H1 (cell line): ENCODE measurements at regions not wholly inside any gene's neighbourhood (a gene's known extent, or its start where the extent isn't known, plus 50 kb on each side); places are given as distances from the start of the nearest gene placed in this dataset.

Experiments
- CTCF ChIA-PET: fragments of 300-600 bp; sonication (Branson Sonifier 250); formaldehyde crosslinking; loops from one replicate; lab custom pipeline; 2021; ENCODE audit not compliant: partially characterized antibody; lab: Charles Lee
- POLR2A ChIA-PET: fragments of 300-600 bp; sonication (Branson Sonifier 250); formaldehyde crosslinking; loops from one replicate; lab custom pipeline; 2021; ENCODE audit warnings: inconsistent platforms; ENCODE audit not compliant: partially characterized antibody; lab: Charles Lee
- DNase-seq, 2 experiments: peaks; one replicate each; pipeline versions ENCODE4 v3.0.0 to v3.0.0-alpha.2; 2010 to 2022; ENCODE audit warnings: low spot score in 2 of 2, low read depth in 1 of 2, mixed read lengths in 1 of 2
- FAIRE-seq: peaks from 2 replicates; lab custom pipeline; 2011; peaks lifted over from hg19 to GRCh38; lab: Jason Lieb, UNC
- H2AFZ ChIP-seq: 2 replicates; pipeline ENCODE4 v1.8.1; 2012; ENCODE audit warnings: low read length, inconsistent platforms
- H2AK5ac ChIP-seq: 2 replicates; pipeline ENCODE4 v1.6.1; 2013; ENCODE audit warnings: low read depth, low read length
- H2BK120ac ChIP-seq: replicated peaks from 2 replicates; pipeline ENCODE3; 2013; ENCODE audit warnings: low read depth, low read length, inconsistent platforms
- H2BK12ac ChIP-seq: 2 replicates; pipeline ENCODE4 v1.6.1; 2013; ENCODE audit warnings: low read depth, low read length
- H2BK15ac ChIP-seq: 2 replicates; pipeline ENCODE4 v1.6.1; 2013; ENCODE audit warnings: low read length
- H2BK20ac ChIP-seq: 2 replicates; pipeline ENCODE4 v1.6.1; 2013; ENCODE audit warnings: low read length
- H2BK5ac ChIP-seq: 2 replicates; pipeline ENCODE4 v1.6.1; 2013; ENCODE audit warnings: low read depth, low read length
- H3K14ac ChIP-seq: 2 replicates; pipeline ENCODE4 v1.6.1; 2013; ENCODE audit warnings: inconsistent platforms; ENCODE audit not compliant: insufficient read length
- H3K18ac ChIP-seq: 2 replicates; pipeline ENCODE4 v1.6.1; 2013; ENCODE audit warnings: low read length; ENCODE audit errors: extremely low read depth
- H3K23ac ChIP-seq: 2 replicates; pipeline ENCODE4 v1.6.1; 2013; ENCODE audit warnings: inconsistent platforms; ENCODE audit not compliant: insufficient read length
- H3K23me2 ChIP-seq: 2 replicates; pipeline ENCODE4 v1.6.1; 2013; ENCODE audit warnings: low read depth, low read length
- H3K27ac ChIP-seq: 2 replicates; pipeline ENCODE4 v1.6.1; 2011; ENCODE audit warnings: low read depth, low read length, inconsistent platforms
- H3K27me3 ChIP-seq, 4 experiments: replicated peaks in 1 of 4; 1 replicate in 1 of 4; 2 replicates in 3 of 4; pipeline versions ENCODE4 v1.6.1 to v1.8.1; 2011 to 2013; ENCODE audit warnings: low read length in 3 of 4, mild to moderate bottlenecking in 3 of 4, inconsistent platforms in 2 of 4, mixed read lengths in 2 of 4, moderate library complexity in 1 of 4; ENCODE audit not compliant: control insufficient read depth in 3 of 4, insufficient read depth in 3 of 4; ENCODE audit errors: extremely low read depth in 1 of 4
- H3K36me3 ChIP-seq, 4 experiments: 2 replicates each; pipeline versions ENCODE4 v1.6.1 to v1.8.1; 2011 to 2013; ENCODE audit warnings: mild to moderate bottlenecking in 4 of 4, low read length in 3 of 4, moderate library complexity in 2 of 4, control low read depth in 1 of 4, inconsistent platforms in 1 of 4; ENCODE audit not compliant: insufficient read depth in 4 of 4, control insufficient read depth in 2 of 4
- H3K4ac ChIP-seq: replicated peaks from 2 replicates; pipeline ENCODE3; 2013; ENCODE audit warnings: low read length, low read depth, mixed read lengths, inconsistent platforms; ENCODE audit not compliant: insufficient read length
- H3K4me1 ChIP-seq, 4 experiments: replicated peaks in 1 of 4; 1 replicate in 1 of 4; 2 replicates in 3 of 4; pipeline versions ENCODE4 v1.6.1 to v1.8.1; 2011 to 2013; ENCODE audit warnings: low read length in 3 of 4, inconsistent platforms in 2 of 4, mixed read lengths in 1 of 4; ENCODE audit not compliant: insufficient read depth in 4 of 4, control insufficient read depth in 3 of 4
- H3K4me2 ChIP-seq, 2 experiments: 2 replicates each; pipeline versions ENCODE4 v1.6.1 to v1.8.1; 2011 to 2013; ENCODE audit warnings: low read depth in 2 of 2, low read length in 2 of 2, control low read depth in 1 of 2, inconsistent platforms in 1 of 2, mild to moderate bottlenecking in 1 of 2; ENCODE audit not compliant: insufficient read depth in 1 of 2
- H3K4me3 ChIP-seq, 4 experiments: fragments of 200-600, 300-600 bp in 1 of 4; sonication (generic), shearing (Covaris generic), sonication (Bioruptor Twin) in 1 of 4; 2 replicates each; pipeline versions ENCODE4 v1.5.1 to v1.8.1; 2011 to 2016; ENCODE audit warnings: low read length in 4 of 4, low read depth in 3 of 4, control low read depth in 2 of 4, inconsistent platforms in 2 of 4, mild to moderate bottlenecking in 2 of 4, mixed read lengths in 1 of 4, moderate library complexity in 1 of 4; ENCODE audit not compliant: insufficient read depth in 2 of 4; ENCODE audit errors: extremely low read depth in 1 of 4
- H3K56ac ChIP-seq: replicated peaks from 2 replicates; pipeline ENCODE3; 2013; ENCODE audit warnings: low read depth, mild to moderate bottlenecking, mixed read lengths, low read length, inconsistent platforms; ENCODE audit not compliant: insufficient read length
- H3K79me1 ChIP-seq: 2 replicates; pipeline ENCODE4 v1.6.1; 2013; ENCODE audit warnings: low read depth, low read length, control low read depth
- H3K79me2 ChIP-seq, 2 experiments: 2 replicates each; pipeline versions ENCODE4 v1.6.1 to v1.8.1; 2012 to 2013; ENCODE audit warnings: low read length in 2 of 2, mild to moderate bottlenecking in 2 of 2, inconsistent platforms in 1 of 2; ENCODE audit not compliant: insufficient read depth in 2 of 2, control insufficient read depth in 1 of 2
- H3K9ac ChIP-seq, 4 experiments: replicated peaks in 1 of 4; 1 replicate in 1 of 4; 2 replicates in 3 of 4; pipeline versions ENCODE4 v1.6.1 to v1.8.1; 2011 to 2013; ENCODE audit warnings: low read depth in 3 of 4, low read length in 3 of 4, control low read depth in 2 of 4, mild to moderate bottlenecking in 2 of 4, moderate library complexity in 2 of 4, inconsistent platforms in 1 of 4; ENCODE audit errors: extremely low read depth in 1 of 4
- H3K9me3 ChIP-seq, 2 experiments: 2 replicates each; pipeline versions ENCODE4 v1.6.1 to v1.8.1; 2012 to 2013; ENCODE audit warnings: mild to moderate bottlenecking in 2 of 2, moderate library complexity in 2 of 2, control low read depth in 1 of 2, inconsistent platforms in 1 of 2, low read depth in 1 of 2, low read length in 1 of 2, mixed read lengths in 1 of 2; ENCODE audit not compliant: insufficient read depth in 2 of 2
- H4K20me1 ChIP-seq, 2 experiments: replicated peaks in 1 of 2; 2 replicates each; pipeline versions ENCODE3 to v1.8.1; 2011 to 2013; ENCODE audit warnings: inconsistent platforms in 2 of 2, low read length in 2 of 2, mild to moderate bottlenecking in 1 of 2; ENCODE audit not compliant: insufficient read depth in 2 of 2, control insufficient read depth in 1 of 2
- H4K5ac ChIP-seq: 2 replicates; pipeline ENCODE4 v1.6.1; 2013; ENCODE audit warnings: low read length, low read depth, mixed read lengths, inconsistent platforms; ENCODE audit not compliant: insufficient read length
- H4K8ac ChIP-seq: 2 replicates; pipeline ENCODE4 v1.8.0; 2013; ENCODE audit warnings: mild to moderate bottlenecking, moderate library complexity, low read length, inconsistent platforms; ENCODE audit not compliant: insufficient read depth; ENCODE audit errors: extremely low read depth
- H4K91ac ChIP-seq: replicated peaks from 2 replicates; pipeline ENCODE3; 2013; ENCODE audit warnings: low read length, mixed read lengths, inconsistent platforms; ENCODE audit not compliant: insufficient read length
- ATF2 ChIP-seq: IDR thresholded peaks from 2 replicates; pipeline ENCODE4 v1.6.1; 2012; ENCODE audit warnings: low read length, inconsistent platforms
- EZH2 ChIP-seq: fragments of 200-600 bp; sonication (generic); IDR thresholded peaks from 2 replicates; pipeline ENCODE4 v1.7.1; 2012; ENCODE audit warnings: low read depth, mild to moderate bottlenecking, moderate library complexity, low read length, inconsistent platforms; ENCODE audit not compliant: severe bottlenecking
- HDAC6 ChIP-seq: IDR thresholded peaks from one replicate; pipeline ENCODE4 v1.7.1; 2012; ENCODE audit warnings: low read depth, mild to moderate bottlenecking, inconsistent platforms, low read length, moderate library complexity
- MAFK ChIP-seq: IDR thresholded peaks from 2 replicates; pipeline ENCODE4 v1.6.1; 2012; ENCODE audit warnings: low read depth, mild to moderate bottlenecking, improper control_type of control experiment, low read length
- WGBS, 2 experiments: shearing (Covaris generic) in 1 of 2; methylation state at CpG; one replicate each; pipeline versions ENCODE4 v1.1.6 to v1.1.7; 2013 to 2015; ENCODE audit warnings: low lambda C conversion rate in 2 of 2, mixed read lengths in 2 of 2, inconsistent platforms in 1 of 2, low coverage in 1 of 2, missing lambda C conversion rate in 1 of 2; ENCODE audit not compliant: insufficient replicate concordance in 2 of 2, insufficient coverage in 1 of 2, insufficient read length in 1 of 2; ENCODE audit errors: extremely low coverage in 1 of 2, missing lambda C conversion rate in 1 of 2; 5-methylcytosine and 5-hydroxymethylcytosine counted together

- Histone ChIP-seq H2AFZ (no peak overlapping the region), H2BK12ac (no peak overlapping the region), H3K14ac (no peak overlapping the region), H3K18ac (no peak overlapping the region), H3K79me1 (no peaks in the 10 kb centered on the region), H3K4me2 (no peak overlapping the region), H4K8ac (no peak overlapping the region), H3K23me2 (no peaks in the 10 kb centered on the region), H2BK5ac (no peak overlapping the region), H2BK15ac (no peak overlapping the region), H3K23ac (no peak overlapping the region), H3K9me3 (no peaks in the 10 kb centered on the region), H3K9ac (no peak overlapping the region), H3K27me3 (no peaks in the 10 kb centered on the region), H3K36me3 (no peaks in the 10 kb centered on the region), H2BK120ac (no peak overlapping the region), H4K91ac (no peak overlapping the region), H4K20me1 (no peaks in the 10 kb centered on the region), H4K5ac (no peak overlapping the region), H3K79me2 (no peaks in the 10 kb centered on the region), H3K4me1 (no peaks in the 10 kb centered on the region), H3K4me3 (no peak overlapping the region), H2AK5ac (no peak overlapping the region), H2BK20ac (no peak overlapping the region), H3K27ac (no peak overlapping the region), H3K56ac (no peak overlapping the region), H3K4ac (no peak overlapping the region)
- no peak for DNase-seq
- FAIRE-seq, result no peak
- POLR2A ChIA-PET, result no interaction called here
- TF ChIP-seq MAFK, result no peak
- TF ChIP-seq HDAC6, result no peak
- no peak for TF ChIP-seq EZH2
- no peak for TF ChIP-seq ATF2
- CTCF ChIA-PET, result no interaction called here
- WGBS, 2 experiments, result 71% methylated on average over 8 of the region's 8 CpGs; no CpG with 5 or more reads in 1 of the 2 experiments
Observed at GRCh38 chr2:159880729-159881128, 82.7 kb upstream of the CD302 start.
